ENCODE measurements at regions not wholly inside any gene's neighbourhood (a gene's known extent, or its start where the extent isn't known, plus 50 kb on each side); places are given as distances from the start of the nearest gene placed in this dataset.

DNA sequence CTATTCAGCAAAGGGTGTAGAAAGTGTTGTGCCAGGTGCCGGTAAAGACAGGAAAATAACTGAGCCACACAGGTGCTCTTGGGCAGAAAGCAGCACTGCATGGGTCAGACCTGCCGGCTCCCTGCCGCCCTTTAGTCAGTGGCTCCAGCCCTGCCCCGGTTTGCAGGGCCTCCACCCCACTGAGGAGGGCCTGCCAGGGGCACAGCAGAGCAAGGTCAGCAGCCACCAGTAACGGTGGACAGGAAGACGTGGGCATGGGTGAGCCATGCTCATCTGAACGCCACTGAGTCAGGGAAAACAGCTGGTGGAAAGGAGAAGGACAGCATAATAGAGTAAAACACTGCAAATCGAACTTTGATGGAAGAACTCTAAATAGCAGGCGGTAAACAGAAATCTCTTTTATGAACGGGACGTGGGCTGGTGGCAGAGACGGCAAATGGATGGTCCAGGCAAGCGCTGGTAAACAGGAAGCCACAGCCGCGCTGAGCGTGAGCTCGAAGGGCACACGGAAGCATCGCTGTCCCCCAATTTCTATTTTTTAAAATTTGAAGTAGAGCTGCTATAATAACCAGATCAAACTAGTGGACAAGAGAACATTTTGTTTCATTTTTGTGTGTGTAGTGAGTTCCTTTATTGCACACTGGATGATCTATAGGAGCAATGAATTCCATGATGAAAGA, 141.8 kb upstream of the ALKAL2 start:
- H3K79me2 ChIP-seq (ENCODE audit: control insufficient read depth, insufficient read depth, low read length) = no peaks in the 10 kb centered on the region

More for the DNA sequence above, 141.8 kb upstream of the ALKAL2 start:
- no peak for FAIRE-seq
- no peaks in the 10 kb centered on the region for H3K9me1 ChIP-seq (replicated peaks; ENCODE audit: control insufficient read depth, extremely low read depth, insufficient read depth, low read length)
- intact Hi-C loops (cut with micrococcal nuclease) (no loop called here), dilution Hi-C loops (cut with MboI; ENCODE audit: extremely low pct_ligation_motif_present, low sequenced_read_pairs) (no loop called here)
- TF ChIP-seq GATA2 (IDR thresholded peaks at IDR 0.05; ENCODE audit: insufficient read depth, insufficient read length, low read depth, low read length) (no peak), EZH2 (IDR thresholded peaks at IDR 0.05; ENCODE audit: borderline replicate concordance, low read depth, low read length, severe bottlenecking) (no peak), MYC (IDR thresholded peaks at IDR 0.05; ENCODE audit: low read depth, low read length) (no peak), POLR2AphosphoS5 (IDR thresholded peaks at IDR 0.05; ENCODE audit: insufficient read depth, low read depth, low read length) (no peak), FOS (IDR thresholded peaks at IDR 0.05; ENCODE audit: borderline replicate concordance, insufficient read depth, low read length) (no peak), JUN (IDR thresholded peaks at IDR 0.05; ENCODE audit: borderline replicate concordance, insufficient read depth, insufficient read length, low read depth) (no peak), POLR2A (IDR thresholded peaks at IDR 0.05; ENCODE audit: low read depth, low read length) (no peak)
- TF ChIP-seq, protein P1, sequence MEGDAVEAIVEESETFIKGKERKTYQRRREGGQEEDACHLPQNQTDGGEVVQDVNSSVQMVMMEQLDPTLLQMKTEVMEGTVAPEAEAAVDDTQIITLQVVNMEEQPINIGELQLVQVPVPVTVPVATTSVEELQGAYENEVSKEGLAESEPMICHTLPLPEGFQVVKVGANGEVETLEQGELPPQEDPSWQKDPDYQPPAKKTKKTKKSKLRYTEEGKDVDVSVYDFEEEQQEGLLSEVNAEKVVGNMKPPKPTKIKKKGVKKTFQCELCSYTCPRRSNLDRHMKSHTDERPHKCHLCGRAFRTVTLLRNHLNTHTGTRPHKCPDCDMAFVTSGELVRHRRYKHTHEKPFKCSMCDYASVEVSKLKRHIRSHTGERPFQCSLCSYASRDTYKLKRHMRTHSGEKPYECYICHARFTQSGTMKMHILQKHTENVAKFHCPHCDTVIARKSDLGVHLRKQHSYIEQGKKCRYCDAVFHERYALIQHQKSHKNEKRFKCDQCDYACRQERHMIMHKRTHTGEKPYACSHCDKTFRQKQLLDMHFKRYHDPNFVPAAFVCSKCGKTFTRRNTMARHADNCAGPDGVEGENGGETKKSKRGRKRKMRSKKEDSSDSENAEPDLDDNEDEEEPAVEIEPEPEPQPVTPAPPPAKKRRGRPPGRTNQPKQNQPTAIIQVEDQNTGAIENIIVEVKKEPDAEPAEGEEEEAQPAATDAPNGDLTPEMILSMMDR (IDR thresholded peaks at IDR 0.05; ENCODE audit: extremely low read depth in 1 of 2, insufficient read depth in 1 of 2, low read depth in 1 of 2, low read length in 2 of 2) = no peak
- TF ChIP-seq, protein P2, sequence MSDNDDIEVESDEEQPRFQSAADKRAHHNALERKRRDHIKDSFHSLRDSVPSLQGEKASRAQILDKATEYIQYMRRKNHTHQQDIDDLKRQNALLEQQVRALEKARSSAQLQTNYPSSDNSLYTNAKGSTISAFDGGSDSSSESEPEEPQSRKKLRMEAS (IDR thresholded peaks at IDR 0.05; ENCODE audit: insufficient read depth, insufficient read length) = no peak
- no peak for DNase-seq (ENCODE audit: low read depth, low spot score)
- H3K27me3 ChIP-seq (ENCODE audit: control insufficient read depth in 2 of 2, insufficient read depth in 2 of 2, low read length in 2 of 2) = no peaks in the 10 kb centered on the region
- no peak overlapping the region for H2AFZ ChIP-seq (ENCODE audit: low read depth, low read length)
- no peak overlapping the region for H3K27ac ChIP-seq (ENCODE audit: insufficient read depth, low read depth, low read length)
- no peaks in the 10 kb centered on the region for H4K20me1 ChIP-seq (replicated peaks; ENCODE audit: control insufficient read depth, extremely low read depth, insufficient read depth, low read length)
- no peaks in the 10 kb centered on the region for H3K9me3 ChIP-seq (replicated peaks; ENCODE audit: control insufficient read depth, insufficient read depth, low read length)
- no peak overlapping the region for H3K4me3 ChIP-seq (replicated peaks in 1 of 3; ENCODE audit: insufficient read depth in 1 of 3, low read depth in 1 of 3, low read length in 3 of 3)
- BruUV-seq (replicated peaks) = no TSS peak
- CTCF ChIA-PET = no interaction called here
- no peaks in the 10 kb centered on the region for H3K36me3 ChIP-seq (ENCODE audit: control insufficient read depth in 2 of 2, extremely low read depth in 1 of 2, insufficient read depth in 2 of 2, low read length in 2 of 2)
- H3K4me2 ChIP-seq (ENCODE audit: insufficient read depth, low read length) = no peak overlapping the region
- H3K4me1 ChIP-seq (ENCODE audit: control insufficient read depth, extremely low read depth, insufficient read depth, low read length) = no peaks in the 10 kb centered on the region
- POLR2A ChIA-PET = no interaction called here
- H3K9ac ChIP-seq (replicated peaks; ENCODE audit: extremely low read depth, insufficient read depth, low read length) = no peak overlapping the region

Data from endothelial cell of umbilical vein (primary cell).